CD4-positive, alpha-beta T cell treated with Interleukin-4 for 4 hours (primary cell): ENCODE measurements at regions not wholly inside any gene's neighbourhood (a gene's known extent, or its start where the extent isn't known, plus 50 kb on each side); places are given as distances from the start of the nearest gene placed in this dataset.
"Not testable (repeated sequence)": the region's sequence is repeated elsewhere in the genome, so short reads cannot be mapped to it uniquely, and the experiment has no call there.

Source experiments
- DNase-seq: peaks from one replicate; pipeline ENCODE4 v3.0.0-alpha.2; 2020

GRCh38 chr5:96198356-96199058, 234.5 kb downstream of the PCSK1 start:
- no peak for DNase-seq

GRCh38 chr5:96197767-96198166, 235.3 kb downstream of the PCSK1 start:
- not testable (repeated sequence) for DNase-seq

GRCh38 chr5:96197347-96197746, 235.7 kb upstream of the ELL2 start:
- no peak for DNase-seq

GRCh38 chr5:96196890-96197289, 235.2 kb upstream of the ELL2 start:
- DNase-seq = no peak

GRCh38 chr5:96196407-96196806, 234.8 kb upstream of the ELL2 start:
- no peak for DNase-seq

- DNase-seq = no peak
Observed at GRCh38 chr5:96195123-96195522, 233.5 kb upstream of the ELL2 start.

GRCh38 chr5:96194593-96194992, 232.9 kb upstream of the ELL2 start:
- DNase-seq = no peak

GRCh38 chr5:96193946-96194345, 232.3 kb upstream of the ELL2 start:
- DNase-seq = no peak

GRCh38 chr5:96189987-96190386, 228.3 kb upstream of the ELL2 start:
- DNase-seq = no peak

- DNase-seq = no peak
Observed at GRCh38 chr5:96189028-96189826, 227.6 kb upstream of the ELL2 start.

- DNase-seq = no peak
Observed at GRCh38 chr5:96187309-96188027, 225.8 kb upstream of the ELL2 start.

- DNase-seq = not testable (repeated sequence)
Observed at GRCh38 chr5:96184510-96184909, 222.9 kb upstream of the ELL2 start.

GRCh38 chr5:96180684-96181435, 219.2 kb upstream of the ELL2 start:
- DNase-seq = no peak

- DNase-seq = no peak
Observed at GRCh38 chr5:96177303-96177869, 215.7 kb upstream of the ELL2 start.

GRCh38 chr5:96176022-96176421, 214.4 kb upstream of the ELL2 start:
- DNase-seq = no peak

GRCh38 chr5:96175090-96175489, 213.4 kb upstream of the ELL2 start:
- DNase-seq = no peak

GRCh38 chr5:96173366-96173765, 211.7 kb upstream of the ELL2 start:
- no peak for DNase-seq

- DNase-seq = no peak
Observed at GRCh38 chr5:96172436-96172835, 210.8 kb upstream of the ELL2 start.

GRCh38 chr5:96171973-96172372, 210.3 kb upstream of the ELL2 start:
- not testable (repeated sequence) for DNase-seq

- not testable (repeated sequence) for DNase-seq
Observed at GRCh38 chr5:96170481-96171125, 209.0 kb upstream of the ELL2 start.

GRCh38 chr5:96168833-96169232, 207.2 kb upstream of the ELL2 start:
- DNase-seq = not testable (repeated sequence)

- DNase-seq = no peak
Observed at GRCh38 chr5:96159043-96159442, 197.4 kb upstream of the ELL2 start.
